Right atrium auricular region (tissue), 2 donors: ENCODE measurements at regions not wholly inside any gene's neighbourhood (a gene's known extent, or its start where the extent isn't known, plus 50 kb on each side); places are given as distances from the start of the nearest gene placed in this dataset.

Experiments
- DNase-seq: peaks from one replicate; pipeline ENCODE4 v3.0.0-alpha.2; 2019; ENCODE audit warnings: low spot score
- H3K27ac ChIP-seq, 2 donors: fragments of 200-600 bp; sonication (generic); 1 replicate in 1 of 2; 2 replicates in 1 of 2; pipeline ENCODE4 v1.5.1; 2016 to 2019
- H3K27me3 ChIP-seq, 2 donors: fragments of 200-600 bp; sonication (generic); one replicate each; pipeline versions ENCODE4 v1.5.1 to v1.6.0; 2017 to 2019
- H3K36me3 ChIP-seq: fragments of 200-600 bp; sonication (generic); one replicate; pipeline ENCODE4 v1.5.1; 2016
- H3K4me1 ChIP-seq, 2 donors: fragments of 200-600 bp; sonication (generic); one replicate each; pipeline versions ENCODE4 v1.5.1 to v1.6.0; 2017 to 2019
- H3K4me3 ChIP-seq, 2 donors: fragments of 200-600 bp; sonication (generic); 1 replicate in 1 of 2; 2 replicates in 1 of 2; pipeline ENCODE4 v1.5.1; 2017 to 2019; ENCODE audit warnings: mild to moderate bottlenecking in 1 of 2, moderate library complexity in 1 of 2
- H3K9me3 ChIP-seq, 2 donors: fragments of 200-600 bp; sonication (generic); one replicate each; pipeline ENCODE4 v1.5.1; 2019
- TF ChIP-seq, protein P1 (sequence below), 2 donors: fragments of 200-600 bp; sonication (generic); IDR thresholded peaks; one replicate each; pipeline ENCODE4 v1.5.1; 2019; ENCODE audit warnings: antibody characterized with exemption in 2 of 2

GRCh38 chr13:40060296-40061007 is 405.0 kb downstream of the COG6 start:
- Histone ChIP-seq H3K27ac (no peak overlapping the region), H3K4me1 (peaks cover 0 to 6% of the 10 kb centered on the region in 2 donors), H3K9me3 (no peaks in the 10 kb centered on the region), H3K4me3 (no peak overlapping the region), H3K27me3 (no peaks in the 10 kb centered on the region), H3K36me3 (no peaks in the 10 kb centered on the region)
- no peak for DNase-seq
- TF ChIP-seq, protein P1, sequence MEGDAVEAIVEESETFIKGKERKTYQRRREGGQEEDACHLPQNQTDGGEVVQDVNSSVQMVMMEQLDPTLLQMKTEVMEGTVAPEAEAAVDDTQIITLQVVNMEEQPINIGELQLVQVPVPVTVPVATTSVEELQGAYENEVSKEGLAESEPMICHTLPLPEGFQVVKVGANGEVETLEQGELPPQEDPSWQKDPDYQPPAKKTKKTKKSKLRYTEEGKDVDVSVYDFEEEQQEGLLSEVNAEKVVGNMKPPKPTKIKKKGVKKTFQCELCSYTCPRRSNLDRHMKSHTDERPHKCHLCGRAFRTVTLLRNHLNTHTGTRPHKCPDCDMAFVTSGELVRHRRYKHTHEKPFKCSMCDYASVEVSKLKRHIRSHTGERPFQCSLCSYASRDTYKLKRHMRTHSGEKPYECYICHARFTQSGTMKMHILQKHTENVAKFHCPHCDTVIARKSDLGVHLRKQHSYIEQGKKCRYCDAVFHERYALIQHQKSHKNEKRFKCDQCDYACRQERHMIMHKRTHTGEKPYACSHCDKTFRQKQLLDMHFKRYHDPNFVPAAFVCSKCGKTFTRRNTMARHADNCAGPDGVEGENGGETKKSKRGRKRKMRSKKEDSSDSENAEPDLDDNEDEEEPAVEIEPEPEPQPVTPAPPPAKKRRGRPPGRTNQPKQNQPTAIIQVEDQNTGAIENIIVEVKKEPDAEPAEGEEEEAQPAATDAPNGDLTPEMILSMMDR (IDR thresholded peaks at IDR 0.05): no peak

- TF ChIP-seq, protein P1 (IDR thresholded peaks at IDR 0.05): no peak
- H3K36me3 ChIP-seq: no peaks in the 10 kb centered on the region
- H3K27me3 ChIP-seq: no peaks in the 10 kb centered on the region
- no peaks in the 10 kb centered on the region for H3K9me3 ChIP-seq
- no peak overlapping the region for H3K4me3 ChIP-seq
- no peak for DNase-seq
- no peak overlapping the region for H3K27ac ChIP-seq
- H3K4me1 ChIP-seq: peaks cover 0 to 6% of the 10 kb centered on the region in 2 donors
Measured at GRCh38 chr13:40061466-40062450, 406.3 kb downstream of the COG6 start.

DNA sequence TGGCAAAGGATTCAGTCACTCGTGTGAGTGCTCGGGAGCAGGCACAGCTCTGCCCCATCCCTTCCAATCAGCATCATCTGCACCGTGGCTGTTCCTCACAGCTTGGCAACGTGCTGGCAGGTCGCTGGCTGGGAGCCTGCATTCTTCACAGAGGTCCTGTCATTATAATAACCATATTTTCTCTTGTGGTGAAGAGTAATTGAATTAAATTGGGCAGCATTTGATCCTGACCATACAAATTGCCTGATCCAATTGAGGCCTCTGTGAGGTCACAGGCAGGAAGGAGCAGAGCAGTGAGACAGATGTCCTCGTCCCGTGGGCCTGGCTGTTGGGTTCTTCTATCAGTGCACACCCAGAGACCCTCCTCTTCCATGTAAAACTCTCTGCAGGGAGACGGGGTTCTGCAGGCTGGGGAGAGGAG is 407.8 kb downstream of the COG6 start:
- H3K27ac ChIP-seq: no peak overlapping the region
- DNase-seq: no peak

DNA sequence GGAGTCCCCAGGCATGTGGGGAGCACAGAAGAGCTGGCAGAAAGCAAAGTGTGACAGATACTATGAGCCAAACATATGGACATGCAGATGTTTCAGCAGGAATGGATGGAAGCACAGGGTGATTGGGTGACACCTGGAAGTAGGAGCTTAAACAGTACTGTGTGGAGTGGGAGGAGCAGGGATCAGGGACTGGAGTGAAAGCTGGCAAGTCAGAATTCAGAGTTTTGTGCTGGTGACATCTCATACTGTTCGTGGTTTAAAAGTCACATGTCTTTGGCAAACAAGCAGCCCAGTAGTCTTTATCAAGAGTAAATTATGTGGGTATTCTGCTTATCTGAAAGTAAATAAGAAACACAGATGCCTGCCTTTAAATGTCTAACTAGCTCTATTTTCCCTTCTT is 408.2 kb downstream of the COG6 start:
- no peak for DNase-seq
- Histone ChIP-seq H3K4me1 (peaks cover 0 to 6% of the 10 kb centered on the region in 2 donors), H3K36me3 (no peaks in the 10 kb centered on the region), H3K27ac (no peak overlapping the region), H3K27me3 (no peaks in the 10 kb centered on the region), H3K9me3 (no peaks in the 10 kb centered on the region), H3K4me3 (no peak overlapping the region)
- TF ChIP-seq, protein P1 (IDR thresholded peaks at IDR 0.05): no peak

More for the DNA sequence above, 407.8 kb downstream of the COG6 start:
- no peaks in the 10 kb centered on the region for H3K27me3 ChIP-seq
- no peaks in the 10 kb centered on the region for H3K36me3 ChIP-seq
- H3K9me3 ChIP-seq: no peaks in the 10 kb centered on the region
- no peak overlapping the region for H3K4me3 ChIP-seq
- H3K4me1 ChIP-seq: peaks cover 0 to 6% of the 10 kb centered on the region in 2 donors
- TF ChIP-seq, protein P1 (IDR thresholded peaks at IDR 0.05): no peak

GRCh38 chr13:40064154-40065097 is 409.0 kb downstream of the COG6 start:
- Histone ChIP-seq H3K4me1 (peaks cover 0 to 6% of the 10 kb centered on the region in 2 donors), H3K9me3 (no peaks in the 10 kb centered on the region), H3K36me3 (no peaks in the 10 kb centered on the region), H3K4me3 (no peak overlapping the region), H3K27me3 (no peaks in the 10 kb centered on the region), H3K27ac (no peak overlapping the region)
- DNase-seq: no peak
- TF ChIP-seq, protein P1 (IDR thresholded peaks at IDR 0.05): no peak
